AG04449 (cell line): ENCODE measurements at regions not wholly inside any gene's neighbourhood (a gene's known extent, or its start where the extent isn't known, plus 50 kb on each side); places are given as distances from the start of the nearest gene placed in this dataset.

Source experiments
- CTCF ChIA-PET: fragments of 350-600 bp; formaldehyde crosslinking; extraction: SDS; loops from one replicate; lab custom pipeline; 2021; ENCODE audit warnings: antibody characterized with exemption; lab: Yijun Ruan, JAX
- POLR2A ChIA-PET: fragments of 400-600, 350-600 bp; formaldehyde crosslinking; extraction: SDS; loops from one replicate; lab custom pipeline; 2020; ENCODE audit warnings: antibody characterized with exemption, inconsistent platforms; lab: Yijun Ruan, JAX
- DNase-seq: peaks from one replicate; pipeline ENCODE4 v3.0.0-alpha.2; 2010; ENCODE audit warnings: low read depth, low spot score
- H3K4me3 ChIP-seq: 2 replicates; pipeline ENCODE4 v1.5.1; 2011; ENCODE audit warnings: low read depth, mild to moderate bottlenecking, control low read depth, low read length
- CTCF ChIP-seq: IDR thresholded peaks from one replicate; pipeline ENCODE4 v1.5.1; 2011; ENCODE audit warnings: mild to moderate bottlenecking, moderate library complexity, low read length, control low read depth, inconsistent platforms; ENCODE audit not compliant: insufficient read depth; ENCODE audit errors: missing control alignments

- DNase-seq, result no peak
- no peak for TF ChIP-seq CTCF
- POLR2A ChIA-PET, result no interaction called here
- CTCF ChIA-PET, result interaction anchor here (1.2 kb wide), 3 partner anchors 104 to 220 kb away, joined by 3 to 4 read pairs (median 3); no protein-coding TSS in a partner anchor
- no peak overlapping the region for H3K4me3 ChIP-seq
These were observed 113.4 kb upstream of the CDK1 start for GRCh38 chr10:60664859-60665258.

- TF ChIP-seq CTCF, result no peak
- no peak overlapping the region for H3K4me3 ChIP-seq
- ChIA-PET CTCF (interaction anchor here (0.7 to 4.4 kb wide), 6 partner anchors 9 to 218 kb away, joined by 3 to 21 read pairs (median 4); no protein-coding TSS in a partner anchor), POLR2A (no interaction called here)
- DNase-seq, result no peak
These were observed 114.4 kb upstream of the CDK1 start for GRCh38 chr10:60663850-60664249.

GRCh38 chr10:60662917-60663614 lies 115.2 kb upstream of the CDK1 start:
- H3K4me3 ChIP-seq, result no peak overlapping the region
- POLR2A ChIA-PET, result no interaction called here
- CTCF ChIA-PET, result interaction anchor here (0.7 to 4.4 kb wide), 8 partner anchors 9 to 221 kb away, joined by 3 to 21 read pairs (median 6); no protein-coding TSS in a partner anchor
- DNase-seq, result no peak
- TF ChIP-seq CTCF, result no peak

- ChIA-PET CTCF (interaction anchor here (0.7 to 4.4 kb wide), 6 partner anchors 8 to 409 kb away, joined by 3 to 21 read pairs (median 7); no protein-coding TSS in a partner anchor), POLR2A (interaction anchor here (0.7 kb wide), 1 partner anchor 262 kb away, joined by 3 read pairs; no protein-coding TSS in a partner anchor)
- H3K4me3 ChIP-seq, result no peak overlapping the region
- no peak for TF ChIP-seq CTCF
- DNase-seq, result no peak
These were observed 116.6 kb upstream of the CDK1 start for GRCh38 chr10:60661637-60662036.

- CTCF ChIA-PET, result interaction anchor here (4.4 kb wide), 1 partner anchor 14 kb away, joined by 21 read pairs; no protein-coding TSS in a partner anchor
- POLR2A ChIA-PET, result no interaction called here
These were observed 117.7 kb upstream of the CDK1 start for GRCh38 chr10:60660625-60661024.

More at GRCh38 chr10:60660625-60661024, 117.7 kb upstream of the CDK1 start:
- DNase-seq, result no peak
- no peak overlapping the region for H3K4me3 ChIP-seq
- TF ChIP-seq CTCF, result no peak
